DOHH2 (cell line): ENCODE measurements at regions not wholly inside any gene's neighbourhood (a gene's known extent, or its start where the extent isn't known, plus 50 kb on each side); places are given as distances from the start of the nearest gene placed in this dataset.

Experiments
- H3F3A ChIP-seq: fragments of 200-600 bp; sonication (generic), shearing (Covaris generic); 2 replicates; pipeline ENCODE4 v1.6.0; 2016; ENCODE audit warnings: antibody characterized with exemption, mild to moderate bottlenecking; ENCODE audit not compliant: control insufficient read depth, insufficient read depth
- H3K27ac ChIP-seq: fragments of 200-600 bp; sonication (generic); 2 replicates; pipeline ENCODE4 v1.5.1; 2014; ENCODE audit warnings: low read depth, mild to moderate bottlenecking, low read length, moderate library complexity
- H3K27me3 ChIP-seq: fragments of 200-600 bp; sonication (generic); 2 replicates; pipeline ENCODE4 v1.6.1; 2014; ENCODE audit warnings: mild to moderate bottlenecking, low read length, mixed read lengths; ENCODE audit not compliant: control insufficient read depth
- H3K36me3 ChIP-seq: fragments of 200-600 bp; sonication (generic); 2 replicates; pipeline ENCODE4 v1.6.1; 2014; ENCODE audit warnings: mild to moderate bottlenecking, low read length, moderate library complexity, mixed read lengths; ENCODE audit not compliant: control insufficient read depth
- H3K4me1 ChIP-seq: fragments of 200-600 bp; sonication (generic); 2 replicates; pipeline ENCODE4 v1.6.1; 2014; ENCODE audit warnings: mild to moderate bottlenecking, low read length, mixed read lengths; ENCODE audit not compliant: control insufficient read depth
- H3K4me2 ChIP-seq: fragments of 200-600 bp; sonication (generic); 2 replicates; pipeline ENCODE4 v1.6.0; 2014; ENCODE audit warnings: mild to moderate bottlenecking, low read length, moderate library complexity
- H3K4me3 ChIP-seq: fragments of 200-600 bp; sonication (generic); 2 replicates; pipeline ENCODE4 v1.5.1; 2014; ENCODE audit warnings: mild to moderate bottlenecking, low read length, mixed read lengths
- H3K79me2 ChIP-seq: fragments of 200-600 bp; sonication (generic); 2 replicates; pipeline ENCODE4 v1.6.1; 2014; ENCODE audit warnings: mild to moderate bottlenecking, low read length, mixed read lengths; ENCODE audit not compliant: control insufficient read depth
- H3K9me2 ChIP-seq: fragments of 200-600 bp; sonication (generic); replicated peaks from 2 replicates; pipeline ENCODE4 v1.6.1; 2014; ENCODE audit warnings: mild to moderate bottlenecking, low read length, mixed read lengths; ENCODE audit not compliant: control insufficient read depth
- H3K9me3 ChIP-seq: fragments of 200-600 bp; sonication (generic); 2 replicates; pipeline ENCODE4 v1.6.1; 2014; ENCODE audit warnings: antibody characterized with exemption, low read length, mixed read lengths; ENCODE audit not compliant: control insufficient read depth, insufficient read depth
- H4K20me1 ChIP-seq: fragments of 200-600 bp; sonication (generic); 2 replicates; pipeline ENCODE4 v1.6.0; 2014; ENCODE audit warnings: low read depth, mild to moderate bottlenecking, antibody characterized with exemption, low read length, moderate library complexity; ENCODE audit not compliant: control insufficient read depth, insufficient read depth
- EZH2phosphoT487 ChIP-seq: fragments of 200-600 bp; sonication (generic); IDR thresholded peaks from 2 replicates; pipeline ENCODE4 v1.6.1; 2017; ENCODE audit warnings: borderline replicate concordance, mild to moderate bottlenecking, antibody characterized with exemption, low read length, moderate library complexity, mixed read lengths
- TF ChIP-seq, protein P1 (sequence below): fragments of 200-600 bp; sonication (generic); IDR thresholded peaks from one replicate; pipeline ENCODE4 v1.5.1; 2014; ENCODE audit warnings: antibody characterized with exemption, mild to moderate bottlenecking, low read depth, low read length; ENCODE audit not compliant: poor library complexity, severe bottlenecking

DNA sequence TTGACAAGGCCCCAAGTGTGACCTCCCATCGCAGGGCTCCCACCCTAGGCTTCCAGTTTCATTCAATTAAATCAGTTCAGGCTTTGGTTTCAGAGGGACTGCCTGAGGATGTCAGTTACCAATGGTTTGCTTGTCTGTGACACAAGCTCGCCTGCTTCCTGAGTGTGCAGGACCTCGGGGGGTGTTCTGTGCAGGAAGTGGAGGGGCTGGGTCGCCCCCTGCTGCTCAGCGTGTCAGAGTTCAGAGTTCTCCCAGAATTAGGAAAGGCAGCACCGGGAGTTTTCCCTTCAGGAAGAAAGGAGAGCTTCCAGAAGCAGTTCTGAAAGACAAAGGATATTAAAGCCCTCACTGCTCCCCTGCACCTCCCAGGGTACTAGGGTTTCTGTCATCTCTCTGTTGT lies 50.8 kb upstream of the TGM3 start:
- TF ChIP-seq EZH2phosphoT487: no peak
- TF ChIP-seq, protein P1, sequence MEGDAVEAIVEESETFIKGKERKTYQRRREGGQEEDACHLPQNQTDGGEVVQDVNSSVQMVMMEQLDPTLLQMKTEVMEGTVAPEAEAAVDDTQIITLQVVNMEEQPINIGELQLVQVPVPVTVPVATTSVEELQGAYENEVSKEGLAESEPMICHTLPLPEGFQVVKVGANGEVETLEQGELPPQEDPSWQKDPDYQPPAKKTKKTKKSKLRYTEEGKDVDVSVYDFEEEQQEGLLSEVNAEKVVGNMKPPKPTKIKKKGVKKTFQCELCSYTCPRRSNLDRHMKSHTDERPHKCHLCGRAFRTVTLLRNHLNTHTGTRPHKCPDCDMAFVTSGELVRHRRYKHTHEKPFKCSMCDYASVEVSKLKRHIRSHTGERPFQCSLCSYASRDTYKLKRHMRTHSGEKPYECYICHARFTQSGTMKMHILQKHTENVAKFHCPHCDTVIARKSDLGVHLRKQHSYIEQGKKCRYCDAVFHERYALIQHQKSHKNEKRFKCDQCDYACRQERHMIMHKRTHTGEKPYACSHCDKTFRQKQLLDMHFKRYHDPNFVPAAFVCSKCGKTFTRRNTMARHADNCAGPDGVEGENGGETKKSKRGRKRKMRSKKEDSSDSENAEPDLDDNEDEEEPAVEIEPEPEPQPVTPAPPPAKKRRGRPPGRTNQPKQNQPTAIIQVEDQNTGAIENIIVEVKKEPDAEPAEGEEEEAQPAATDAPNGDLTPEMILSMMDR: no peak
- Histone ChIP-seq H3K4me1 (no peaks in the 10 kb centered on the region), H3K9me3 (no peaks in the 10 kb centered on the region), H3K9me2 (no peaks in the 10 kb centered on the region), H3K4me2 (no peak overlapping the region), H3K4me3 (no peak overlapping the region), H3K79me2 (no peaks in the 10 kb centered on the region), H4K20me1 (no peaks in the 10 kb centered on the region), H3F3A (no peaks in the 10 kb centered on the region), H3K27me3 (peaks cover 14% of the 10 kb centered on the region), H3K36me3 (no peaks in the 10 kb centered on the region), H3K27ac (no peak overlapping the region)

DNA sequence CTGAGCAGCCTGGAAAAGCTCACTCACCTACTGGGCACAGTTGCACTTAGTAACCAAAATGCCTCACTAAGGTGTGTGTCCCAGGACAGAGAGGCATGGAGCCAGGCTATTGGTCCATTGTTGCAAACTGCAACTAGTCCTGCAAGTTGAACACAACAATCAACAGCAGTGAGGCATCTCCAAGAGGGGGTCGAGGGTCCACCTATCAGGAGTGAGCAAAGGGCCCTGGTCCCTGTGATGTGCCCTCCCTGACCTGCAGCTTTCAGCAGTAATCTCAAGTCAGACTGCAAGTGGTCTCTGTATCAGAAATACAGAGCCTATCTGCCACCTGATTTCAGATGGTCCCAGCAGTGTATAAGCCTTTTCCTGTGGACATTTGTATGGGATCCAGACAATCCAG lies 50.2 kb upstream of the TGM3 start:
- H3K4me1 ChIP-seq: no peaks in the 10 kb centered on the region
- no peaks in the 10 kb centered on the region for H3K9me2 ChIP-seq
- no peaks in the 10 kb centered on the region for H3K9me3 ChIP-seq
- H3K27ac ChIP-seq: no peak overlapping the region
- no peaks in the 10 kb centered on the region for H4K20me1 ChIP-seq
- H3K27me3 ChIP-seq: peaks cover 19% of the 10 kb centered on the region
- H3F3A ChIP-seq: no peaks in the 10 kb centered on the region
- H3K36me3 ChIP-seq: no peaks in the 10 kb centered on the region
- no peak for TF ChIP-seq EZH2phosphoT487
- TF ChIP-seq, protein P1: no peak
- no peak overlapping the region for H3K4me3 ChIP-seq
- no peak overlapping the region for H3K4me2 ChIP-seq
- H3K79me2 ChIP-seq: no peaks in the 10 kb centered on the region
